ENCODE measurements at regions not wholly inside any gene's neighbourhood (a gene's known extent, or its start where the extent isn't known, plus 50 kb on each side); places are given as distances from the start of the nearest gene placed in this dataset.

GRCh38 chr18:10404168-10404567 lies 50.3 kb upstream of the APCDD1 start:
- Histone ChIP-seq H2AFZ (ENCODE audit: low read length) (no peak overlapping the region), H3K4me1 (ENCODE audit: insufficient read depth, low read length) (peaks cover 4% of the 10 kb centered on the region; the same call in 1 of the 2 replicates)
- H3K4me3 Mint-ChIP-seq, result no peak overlapping the region

More at GRCh38 chr18:10404168-10404567, 50.3 kb upstream of the APCDD1 start:
- H4K5ac ChIP-seq (ENCODE audit: insufficient read length, low read depth, low read length), result no peak overlapping the region
- H3K56ac ChIP-seq (ENCODE audit: insufficient read length, low read depth, low read length), result no peak overlapping the region
- H2BK15ac ChIP-seq (ENCODE audit: low read depth, low read length), result no peak overlapping the region
- WGBS (ENCODE audit: extremely low coverage, insufficient read length, low lambda C conversion rate), result no CpG with 5 or more reads among the region's 9 CpGs
- Mint-ChIP-seq H3K9me3 (no peaks in the 10 kb centered on the region), H3K27me3 (ENCODE audit: low read depth) (peaks cover 7% of the 10 kb centered on the region), H3K36me3 (ENCODE audit: insufficient read depth in 1 of 3, low read depth in 3 of 3) (no peaks in the 10 kb centered on the region; a peak in 1 of 7 replicates), H3K27ac (no peak overlapping the region), H3K4me1 (peaks cover 36 to 38% of the 10 kb centered on the region in 2 experiments)
- no peaks in the 10 kb centered on the region for H3K9me3 ChIP-seq (ENCODE audit: control insufficient read depth, low read depth, low read length)
- no peaks in the 10 kb centered on the region for H3K79me1 ChIP-seq (ENCODE audit: insufficient read depth, low read depth, low read length, poor library complexity, severe bottlenecking)
- no peak overlapping the region for H2AK5ac ChIP-seq (ENCODE audit: insufficient read length, low read length)
- H3K27me3 ChIP-seq (ENCODE audit: insufficient read depth, low read length), result no peaks in the 10 kb centered on the region
- no peak overlapping the region for H2BK12ac ChIP-seq (ENCODE audit: insufficient read length, low read depth, low read length)
- H4K8ac ChIP-seq (replicated peaks; ENCODE audit: insufficient read length, low read depth, low read length), result no peak overlapping the region
- H2BK120ac ChIP-seq (ENCODE audit: low read depth, low read length, poor library complexity, severe bottlenecking), result no peak overlapping the region
- no peak overlapping the region for H2BK5ac ChIP-seq (ENCODE audit: insufficient read length, low read length)
- H3K79me2 ChIP-seq (ENCODE audit: insufficient read depth, low read length), result no peaks in the 10 kb centered on the region
- no peaks in the 10 kb centered on the region for H4K20me1 ChIP-seq (ENCODE audit: control insufficient read depth, insufficient read depth, insufficient read length)
- TF ChIP-seq CTCF (conservative IDR thresholded peaks at IDR 0.05), result no peak
- no peak overlapping the region for H3K9ac ChIP-seq (ENCODE audit: extremely low read depth, insufficient read length, low read length)
- H3K18ac ChIP-seq (ENCODE audit: insufficient read length, low read depth, low read length), result no peak overlapping the region
- no peak overlapping the region for H4K91ac ChIP-seq (ENCODE audit: insufficient read length, low read depth, low read length)
- no peak overlapping the region for H3K4me2 ChIP-seq (ENCODE audit: insufficient read depth, insufficient read length, low read length)
- DNase-seq, result no peak
- no peak overlapping the region for H3K23ac ChIP-seq (ENCODE audit: insufficient read length, low read depth, low read length)
- no peak overlapping the region for H3K14ac ChIP-seq (ENCODE audit: insufficient read depth, low read length)
- no peak overlapping the region for H3T11ph ChIP-seq (ENCODE audit: low read length)
- no peak overlapping the region for H3K27ac ChIP-seq (ENCODE audit: insufficient read length, low read depth, low read length)
- no peaks in the 10 kb centered on the region for H3K23me2 ChIP-seq (ENCODE audit: insufficient read length, low read depth, low read length, poor library complexity, severe bottlenecking)
- H2BK20ac ChIP-seq (ENCODE audit: low read depth, low read length, poor library complexity, severe bottlenecking), result no peak overlapping the region
- no peak overlapping the region for H3K4ac ChIP-seq (ENCODE audit: low read depth, low read length)

All from H9 (cell line).